GM12878 (cell line): ENCODE measurements at regions not wholly inside any gene's neighbourhood (a gene's known extent, or its start where the extent isn't known, plus 50 kb on each side); places are given as distances from the start of the nearest gene placed in this dataset.

Experiments used
- ATAC-seq: fragments of 200-7000 bp; cut with Tn5 transposase; 3 replicates; pipeline ENCODE4 v1.9.1; 2020; ENCODE audit warnings: mild to moderate bottlenecking, moderate library complexity
- BruUV-seq: library from RNA; stranded (reverse); fragments of 400-500 nt; replicated peaks from 2 replicates; lab custom pipeline; 2021; lab: Mats Ljungman, UMichigan
- CTCF ChIA-PET: fragments of 300-600 bp; sonication (Branson Sonifier 250); formaldehyde crosslinking; extraction: SDS; loops from one replicate; lab custom pipeline; 2021; ENCODE audit warnings: inconsistent platforms; lab: Yijun Ruan, JAX
- POLR2A ChIA-PET: fragments of 350-600 bp; formaldehyde crosslinking; extraction: SDS; loops from one replicate; lab custom pipeline; 2021; ENCODE audit warnings: inconsistent platforms; lab: Charles Lee
- RAD21 ChIA-PET: fragments of 300-600 bp; sonication (Branson Sonifier 250); formaldehyde crosslinking; loops from one replicate; lab custom pipeline; 2023; ENCODE audit warnings: antibody characterized with exemption; ENCODE audit not compliant: unreplicated experiment; lab: Charles Lee
- SMC1A ChIA-PET: fragments of 300-600 bp; sonication (Branson Sonifier 250); formaldehyde crosslinking; loops from one replicate; lab custom pipeline; 2023; ENCODE audit not compliant: unreplicated experiment, uncharacterized antibody; lab: Charles Lee
- DNase-seq: peaks from one replicate; pipeline ENCODE4 v3.0.0-alpha.2; 2011; ENCODE audit warnings: low read depth, low spot score
- FAIRE-seq: peaks from 3 replicates; lab custom pipeline; 2011; peaks lifted over from hg19 to GRCh38; lab: Jason Lieb, UNC
- H2AFZ ChIP-seq: 2 replicates; pipeline ENCODE4 v1.6.0; 2011; ENCODE audit warnings: low read depth, low read length, control low read depth; ENCODE audit not compliant: control insufficient read depth
- H3K27ac ChIP-seq: 2 replicates; pipeline ENCODE4 v1.5.1; 2011; ENCODE audit warnings: control low read depth; ENCODE audit not compliant: control insufficient read depth, insufficient read depth
- H3K27me3 ChIP-seq, 2 experiments: replicated peaks in 1 of 2; 2 replicates each; pipeline versions ENCODE4 v1.6.0 to v1.6.1; 2011; ENCODE audit warnings: low read length in 1 of 2; ENCODE audit not compliant: control insufficient read depth in 2 of 2, insufficient read depth in 2 of 2
- H3K36me3 ChIP-seq, 2 experiments: 2 replicates each; pipeline ENCODE4 v1.5.1; 2011; ENCODE audit warnings: low read length in 1 of 2; ENCODE audit not compliant: control insufficient read depth in 2 of 2, insufficient read depth in 2 of 2
- H3K4me1 ChIP-seq: 2 replicates; pipeline ENCODE4 v1.6.1; 2011; ENCODE audit warnings: mild to moderate bottlenecking, low read length, moderate library complexity, mixed read lengths; ENCODE audit not compliant: control insufficient read depth, insufficient read depth
- H3K4me2 ChIP-seq: 2 replicates; pipeline ENCODE4 v1.6.0; 2011; ENCODE audit warnings: control low read depth; ENCODE audit not compliant: control insufficient read depth, insufficient read depth
- H3K4me3 ChIP-seq: fragments of 200-600 bp; sonication (generic); 2 replicates; pipeline ENCODE4 v1.5.1; 2016
- H3K79me2 ChIP-seq: 2 replicates; pipeline ENCODE4 v1.6.0; 2011; ENCODE audit warnings: low read length; ENCODE audit not compliant: control insufficient read depth, insufficient read depth
- H3K9ac ChIP-seq: 2 replicates; pipeline ENCODE4 v1.8.0; 2011; ENCODE audit warnings: low read length, control low read depth, mixed read lengths; ENCODE audit not compliant: control insufficient read depth, insufficient read depth
- H3K9me3 ChIP-seq: replicated peaks from 3 replicates; pipeline ENCODE4 v1.5.1; 2011; ENCODE audit warnings: mild to moderate bottlenecking, low read length; ENCODE audit not compliant: control insufficient read depth, insufficient read depth
- H4K20me1 ChIP-seq: 2 replicates; pipeline ENCODE4 v1.6.0; 2011; ENCODE audit not compliant: control insufficient read depth, insufficient read depth
- ATF7 ChIP-seq: fragments of 450-650 bp; IDR thresholded peaks from 2 replicates; pipeline ENCODE4 v1.6.1; 2016; ENCODE audit warnings: low read depth, mild to moderate bottlenecking
- BHLHE40 ChIP-seq, 2 experiments: fragments of 450-650 bp in 1 of 2; IDR thresholded peaks; 2 replicates each; pipeline ENCODE4 v1.6.1; 2011 to 2017; ENCODE audit warnings: low read depth in 2 of 2, borderline replicate concordance in 1 of 2, improper control_type of control experiment in 1 of 2, low read length in 1 of 2, mild to moderate bottlenecking in 1 of 2
- CBX3 ChIP-seq: fragments of 200-600 bp; sonication (generic); IDR thresholded peaks from 2 replicates; pipeline ENCODE4 v1.6.1; 2016; ENCODE audit warnings: low read depth, borderline replicate concordance
- CHD1 ChIP-seq: IDR thresholded peaks from 2 replicates; pipeline ENCODE4 v1.6.1; 2012; ENCODE audit warnings: low read depth, low read length, improper control_type of control experiment
- DPF2 ChIP-seq: fragments of 450-650 bp; IDR thresholded peaks from 2 replicates; pipeline ENCODE4 v1.6.1; 2017; ENCODE audit warnings: mild to moderate bottlenecking
- JUNB ChIP-seq: IDR thresholded peaks from 2 replicates; pipeline ENCODE4 v1.6.1; 2016; ENCODE audit warnings: antibody characterized with exemption, mild to moderate bottlenecking
- MTA2 ChIP-seq: fragments of 450-650 bp; IDR thresholded peaks from 2 replicates; pipeline ENCODE4 v1.6.1; 2016; ENCODE audit warnings: low read depth, mild to moderate bottlenecking, moderate library complexity
- RUNX3 ChIP-seq: IDR thresholded peaks from 2 replicates; pipeline ENCODE4 v1.6.1; 2012; ENCODE audit warnings: low read length, inconsistent platforms
- WGBS: methylation state at CpG from one replicate; pipeline ENCODE4 v1.1.6; 2016; ENCODE audit warnings: low lambda C conversion rate; ENCODE audit not compliant: insufficient replicate concordance, insufficient coverage; ENCODE audit errors: missing lambda C conversion rate; 5-methylcytosine and 5-hydroxymethylcytosine counted together
- in situ Hi-C: fragments of 300-500 bp; cut with MboI; formaldehyde crosslinking; loops from 9 replicates; pipeline ENCODE4 v1.14.3; 2018; ENCODE audit warnings: mixed read lengths
- intact Hi-C: fragments of 100-400 bp; cut with micrococcal nuclease; formaldehyde crosslinking; loops from one replicate; pipeline ENCODE4 v1.14.2; 2022; ENCODE audit not compliant: unreplicated experiment
- TF ChIP-seq, protein P1 (sequence below): IDR thresholded peaks from 2 replicates; pipeline ENCODE4 v1.6.1; 2012; ENCODE audit warnings: mild to moderate bottlenecking, low read depth, low read length
- TF ChIP-seq, protein P2 (sequence below): fragments of 450-650 bp; IDR thresholded peaks from 2 replicates; pipeline ENCODE4 v1.6.1; 2017; ENCODE audit warnings: antibody characterized with exemption, mild to moderate bottlenecking, moderate library complexity

DNA sequence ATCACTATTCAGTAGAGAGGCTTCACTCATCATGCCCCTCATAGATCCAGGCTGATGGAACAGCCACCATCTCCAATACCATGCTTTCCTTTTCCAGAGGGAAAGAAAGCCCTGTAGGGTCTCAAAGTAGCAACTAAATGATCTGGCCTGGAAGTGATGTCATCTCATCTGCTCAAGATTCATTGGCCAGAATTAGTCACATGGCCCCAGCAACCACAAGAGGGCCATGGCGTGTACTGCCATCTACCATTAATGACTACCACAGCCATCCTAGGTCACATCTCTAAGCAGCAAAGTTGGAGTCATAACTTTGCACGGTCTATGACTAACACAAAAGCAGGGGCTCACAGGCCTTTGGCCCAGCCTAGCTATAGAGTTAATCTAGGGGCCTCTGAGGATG, 194.8 kb downstream of the KIT start:
- Histone ChIP-seq H2AFZ (no peak overlapping the region), H3K9me3 (no peaks in the 10 kb centered on the region), H3K4me1 (no peaks in the 10 kb centered on the region), H3K36me3 (no peaks in the 10 kb centered on the region), H3K4me2 (no peak overlapping the region), H4K20me1 (no peaks in the 10 kb centered on the region), H3K27me3 (no peaks in the 10 kb centered on the region), H3K9ac (no peak overlapping the region), H3K4me3 (no peak overlapping the region), H3K27ac (no peak overlapping the region), H3K79me2 (no peaks in the 10 kb centered on the region)
- ATAC-seq, result no peak
- no TSS peak for BruUV-seq
- intact Hi-C loops, result no loop called here
- POLR2A ChIA-PET, result no interaction called here
- 0% methylated on average over 2 of the region's 2 CpGs for WGBS
- SMC1A ChIA-PET, result no interaction called here
- in situ Hi-C loops, result no loop called here
- no peak for FAIRE-seq
- RAD21 ChIA-PET, result no interaction called here
- no peak for TF ChIP-seq CHD1
- CTCF ChIA-PET, result no interaction called here
- no peak for DNase-seq

DNA sequence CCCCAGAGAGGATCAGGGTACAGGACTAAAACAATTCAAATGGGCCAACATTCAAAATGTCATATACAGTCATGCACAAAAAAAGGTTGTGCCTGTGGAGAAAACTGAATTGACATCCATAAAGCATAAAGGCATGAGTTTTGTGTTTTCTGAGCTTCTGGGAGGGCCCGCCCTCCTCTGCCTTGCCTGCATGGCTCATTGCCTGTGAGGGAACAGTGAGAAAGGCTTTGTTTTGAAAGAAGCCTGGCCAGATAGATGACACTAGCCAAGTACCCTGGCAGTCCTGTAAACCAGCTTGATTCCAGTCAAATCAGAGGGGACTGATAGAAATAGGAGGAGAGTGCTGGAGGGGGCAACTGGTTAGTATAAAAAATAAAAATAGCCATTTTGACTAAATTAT, 194.3 kb downstream of the KIT start:
- H3K27ac ChIP-seq, result no peak overlapping the region
- no peak overlapping the region for H3K4me2 ChIP-seq
- H4K20me1 ChIP-seq, result no peaks in the 10 kb centered on the region
- no peak overlapping the region for H3K9ac ChIP-seq
- no peaks in the 10 kb centered on the region for H3K79me2 ChIP-seq
- SMC1A ChIA-PET, result no interaction called here
- no peaks in the 10 kb centered on the region for H3K4me1 ChIP-seq
- no peak overlapping the region for H2AFZ ChIP-seq
- intact Hi-C loops, result no loop called here
- CTCF ChIA-PET, result no interaction called here
- H3K36me3 ChIP-seq, result no peaks in the 10 kb centered on the region
- DNase-seq, result no peak
- 19% methylated on average over 1 of the region's 1 CpG for WGBS
- no TSS peak for BruUV-seq
- no peak overlapping the region for H3K4me3 ChIP-seq
- no peak for FAIRE-seq
- H3K27me3 ChIP-seq, result no peaks in the 10 kb centered on the region
- TF ChIP-seq DPF2, result no peak
- no peak for TF ChIP-seq JUNB
- TF ChIP-seq BHLHE40 (IDR thresholded peaks at IDR 0.05; ENCODE audit: borderline replicate concordance in 1 of 2, low read depth in 2 of 2, low read length in 1 of 2), result no peak
- no peak for TF ChIP-seq RUNX3
- TF ChIP-seq, protein P1, sequence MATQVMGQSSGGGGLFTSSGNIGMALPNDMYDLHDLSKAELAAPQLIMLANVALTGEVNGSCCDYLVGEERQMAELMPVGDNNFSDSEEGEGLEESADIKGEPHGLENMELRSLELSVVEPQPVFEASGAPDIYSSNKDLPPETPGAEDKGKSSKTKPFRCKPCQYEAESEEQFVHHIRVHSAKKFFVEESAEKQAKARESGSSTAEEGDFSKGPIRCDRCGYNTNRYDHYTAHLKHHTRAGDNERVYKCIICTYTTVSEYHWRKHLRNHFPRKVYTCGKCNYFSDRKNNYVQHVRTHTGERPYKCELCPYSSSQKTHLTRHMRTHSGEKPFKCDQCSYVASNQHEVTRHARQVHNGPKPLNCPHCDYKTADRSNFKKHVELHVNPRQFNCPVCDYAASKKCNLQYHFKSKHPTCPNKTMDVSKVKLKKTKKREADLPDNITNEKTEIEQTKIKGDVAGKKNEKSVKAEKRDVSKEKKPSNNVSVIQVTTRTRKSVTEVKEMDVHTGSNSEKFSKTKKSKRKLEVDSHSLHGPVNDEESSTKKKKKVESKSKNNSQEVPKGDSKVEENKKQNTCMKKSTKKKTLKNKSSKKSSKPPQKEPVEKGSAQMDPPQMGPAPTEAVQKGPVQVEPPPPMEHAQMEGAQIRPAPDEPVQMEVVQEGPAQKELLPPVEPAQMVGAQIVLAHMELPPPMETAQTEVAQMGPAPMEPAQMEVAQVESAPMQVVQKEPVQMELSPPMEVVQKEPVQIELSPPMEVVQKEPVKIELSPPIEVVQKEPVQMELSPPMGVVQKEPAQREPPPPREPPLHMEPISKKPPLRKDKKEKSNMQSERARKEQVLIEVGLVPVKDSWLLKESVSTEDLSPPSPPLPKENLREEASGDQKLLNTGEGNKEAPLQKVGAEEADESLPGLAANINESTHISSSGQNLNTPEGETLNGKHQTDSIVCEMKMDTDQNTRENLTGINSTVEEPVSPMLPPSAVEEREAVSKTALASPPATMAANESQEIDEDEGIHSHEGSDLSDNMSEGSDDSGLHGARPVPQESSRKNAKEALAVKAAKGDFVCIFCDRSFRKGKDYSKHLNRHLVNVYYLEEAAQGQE, result no peak
- no peak for TF ChIP-seq MTA2
- TF ChIP-seq CBX3, result no peak
- TF ChIP-seq ATF7, result no peak
- TF ChIP-seq, protein P2, sequence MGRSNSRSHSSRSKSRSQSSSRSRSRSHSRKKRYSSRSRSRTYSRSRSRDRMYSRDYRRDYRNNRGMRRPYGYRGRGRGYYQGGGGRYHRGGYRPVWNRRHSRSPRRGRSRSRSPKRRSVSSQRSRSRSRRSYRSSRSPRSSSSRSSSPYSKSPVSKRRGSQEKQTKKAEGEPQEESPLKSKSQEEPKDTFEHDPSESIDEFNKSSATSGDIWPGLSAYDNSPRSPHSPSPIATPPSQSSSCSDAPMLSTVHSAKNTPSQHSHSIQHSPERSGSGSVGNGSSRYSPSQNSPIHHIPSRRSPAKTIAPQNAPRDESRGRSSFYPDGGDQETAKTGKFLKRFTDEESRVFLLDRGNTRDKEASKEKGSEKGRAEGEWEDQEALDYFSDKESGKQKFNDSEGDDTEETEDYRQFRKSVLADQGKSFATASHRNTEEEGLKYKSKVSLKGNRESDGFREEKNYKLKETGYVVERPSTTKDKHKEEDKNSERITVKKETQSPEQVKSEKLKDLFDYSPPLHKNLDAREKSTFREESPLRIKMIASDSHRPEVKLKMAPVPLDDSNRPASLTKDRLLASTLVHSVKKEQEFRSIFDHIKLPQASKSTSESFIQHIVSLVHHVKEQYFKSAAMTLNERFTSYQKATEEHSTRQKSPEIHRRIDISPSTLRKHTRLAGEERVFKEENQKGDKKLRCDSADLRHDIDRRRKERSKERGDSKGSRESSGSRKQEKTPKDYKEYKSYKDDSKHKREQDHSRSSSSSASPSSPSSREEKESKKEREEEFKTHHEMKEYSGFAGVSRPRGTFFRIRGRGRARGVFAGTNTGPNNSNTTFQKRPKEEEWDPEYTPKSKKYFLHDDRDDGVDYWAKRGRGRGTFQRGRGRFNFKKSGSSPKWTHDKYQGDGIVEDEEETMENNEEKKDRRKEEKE, result no peak
- ATAC-seq, result no peak
- POLR2A ChIA-PET, result no interaction called here
- RAD21 ChIA-PET, result no interaction called here
- H3K9me3 ChIP-seq, result no peaks in the 10 kb centered on the region
- in situ Hi-C loops, result no loop called here
